Femur (tissue), 1 donor: ENCODE measurements at regions not wholly inside any gene's neighbourhood (a gene's known extent, or its start where the extent isn't known, plus 50 kb on each side); places are given as distances from the start of the nearest gene placed in this dataset.

Experiments
- DNase-seq: peaks from one replicate; pipeline ENCODE4 v3.0.0-alpha.2; 2017

DNA sequence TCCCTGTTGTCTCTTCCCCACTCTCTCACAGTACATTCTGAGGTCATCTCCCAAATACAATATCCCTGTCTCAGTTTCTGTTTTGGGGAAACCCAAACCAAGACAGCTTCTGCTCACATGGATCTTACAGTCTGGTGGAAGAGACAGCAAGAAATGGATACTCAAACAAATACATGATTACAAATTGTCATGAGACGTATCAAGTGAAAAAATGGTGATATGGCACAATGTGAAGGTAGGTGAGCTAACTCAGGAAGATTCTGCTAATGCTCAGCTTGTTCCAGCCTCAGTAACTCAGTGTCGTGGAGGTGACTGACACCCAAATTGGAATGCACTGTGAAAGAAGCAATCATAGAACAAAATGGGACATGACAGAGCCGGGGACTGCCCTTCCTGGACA is 68.3 kb downstream of the CHST1 start:
- no peak for DNase-seq

DNA sequence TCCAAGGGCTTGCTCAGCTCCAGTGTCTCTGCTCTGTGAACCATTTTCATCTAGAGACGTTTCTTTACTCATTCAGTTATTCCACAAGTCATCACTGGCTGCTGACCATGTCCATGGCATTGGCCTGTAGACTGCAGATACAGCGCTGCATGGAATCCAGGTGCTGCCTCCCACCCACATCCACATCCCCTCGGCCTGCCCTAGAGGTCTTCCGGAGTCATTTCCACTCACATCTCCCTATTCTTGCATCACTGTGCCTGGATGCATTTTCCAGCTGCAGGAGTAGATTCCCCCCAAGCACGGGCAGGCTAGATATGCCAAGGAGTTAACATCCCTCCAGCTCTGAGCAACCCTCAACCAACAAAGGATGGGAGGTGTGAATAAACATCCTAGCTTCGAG is 68.9 kb downstream of the CHST1 start:
- no peak for DNase-seq

DNA sequence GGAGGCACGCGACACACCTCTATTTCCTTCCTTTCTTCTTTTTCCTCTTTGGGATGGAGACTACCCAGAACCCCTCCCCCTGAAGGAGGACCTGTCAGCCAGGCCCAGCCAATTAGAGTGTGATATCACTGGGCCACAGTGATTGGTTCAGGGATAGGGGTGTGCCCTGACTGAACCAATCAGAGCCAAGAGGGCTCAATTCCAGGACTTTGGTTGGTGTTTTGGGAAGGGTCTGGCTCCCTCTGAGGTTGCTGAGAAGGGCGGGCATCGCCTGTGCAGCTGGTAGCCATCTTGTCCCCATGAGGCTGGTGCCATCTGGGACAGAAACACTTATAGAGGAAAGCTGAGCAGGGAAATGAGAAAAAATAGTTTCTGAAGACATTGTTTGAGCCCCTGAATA is 71.4 kb downstream of the CHST1 start:
- no peak for DNase-seq

DNA sequence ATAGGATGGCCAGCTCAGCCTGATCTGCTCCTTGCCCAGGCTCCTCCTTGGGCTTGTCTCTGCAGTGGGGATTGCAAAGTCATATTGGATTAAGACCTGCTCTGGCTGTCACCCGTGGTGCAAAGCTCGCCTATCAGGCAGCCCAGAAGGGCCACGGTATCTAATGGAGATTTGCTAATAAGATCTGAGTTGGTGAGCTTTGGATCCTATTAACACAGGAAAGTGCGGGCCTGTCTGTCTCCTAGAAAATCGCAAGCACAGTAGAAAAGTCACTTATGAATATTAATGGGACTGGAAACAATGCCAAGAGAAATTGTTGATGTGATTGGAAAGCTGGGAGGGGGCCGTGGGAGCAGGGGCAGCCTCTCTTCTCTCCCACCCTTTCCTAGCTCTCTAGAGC is 72.8 kb downstream of the CHST1 start:
- DNase-seq, result no peak

DNA sequence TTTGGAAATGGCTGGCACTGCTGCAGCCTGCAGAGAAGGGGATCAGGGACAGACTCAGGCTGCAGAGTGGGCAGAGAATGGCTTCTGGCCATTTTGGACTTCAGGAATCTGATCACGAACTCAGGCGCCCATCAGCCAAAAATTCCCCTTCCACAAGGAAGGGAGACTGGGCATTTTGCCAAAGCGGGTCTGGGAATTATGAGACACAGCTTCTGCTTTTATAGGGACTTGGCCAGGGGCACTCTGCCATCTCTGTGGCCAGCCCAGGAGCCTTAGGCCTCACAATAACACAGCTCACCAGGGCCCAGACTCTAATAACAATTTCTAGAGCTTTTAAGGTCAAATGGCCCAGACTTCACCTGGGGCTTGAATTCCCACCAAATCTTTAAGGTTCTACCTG is 74.7 kb downstream of the CHST1 start:
- peak; percentile 48 for DNase-seq

DNA sequence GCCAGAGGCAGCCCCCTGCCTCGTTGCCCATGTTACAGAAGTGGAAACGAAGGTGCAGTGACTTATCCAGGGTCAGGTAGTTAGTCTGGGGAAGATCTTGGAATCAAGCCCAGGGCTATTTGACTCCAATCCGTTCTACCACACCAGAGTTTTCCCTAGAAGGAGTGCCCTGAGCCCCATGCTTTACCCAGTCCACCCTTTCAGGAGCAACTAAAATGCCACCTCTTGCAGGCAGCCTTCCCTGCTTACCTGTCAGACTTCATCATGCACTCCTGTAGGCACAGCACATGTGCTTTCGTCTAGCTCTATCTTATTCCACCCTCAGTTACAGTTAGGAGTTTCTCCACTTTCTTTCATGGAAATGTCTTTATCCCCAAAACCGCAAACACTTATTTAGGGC is 80.2 kb downstream of the CHST1 start:
- no peak for DNase-seq

DNA sequence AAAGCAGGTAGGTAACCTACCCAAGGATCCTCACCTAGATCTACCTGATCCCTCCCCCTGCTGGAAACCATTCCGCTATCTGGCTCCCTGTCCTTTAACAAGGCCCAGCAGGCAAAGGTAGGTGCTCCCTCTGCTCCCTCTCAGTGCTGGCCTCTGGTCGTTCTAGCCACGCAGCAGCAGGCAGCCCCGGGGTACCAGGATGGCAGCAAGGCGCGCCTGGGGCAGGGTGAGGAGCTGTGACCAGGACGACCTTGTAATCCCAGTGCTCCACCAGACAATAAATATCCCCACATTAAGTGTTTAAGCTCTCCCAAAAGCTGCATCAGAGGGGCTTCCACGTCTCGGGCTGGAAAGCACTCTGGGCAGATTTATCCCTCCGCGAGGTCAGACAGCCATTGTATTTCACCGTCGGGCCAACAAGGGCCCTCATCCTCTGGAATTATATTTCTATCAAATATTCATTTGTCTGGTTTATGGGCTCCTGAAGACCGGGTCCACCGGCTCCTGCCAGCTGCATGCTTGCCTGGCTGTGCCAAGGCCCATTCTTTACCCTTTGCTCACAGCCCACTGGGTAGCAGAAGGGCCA is 81.3 kb downstream of the CHST1 start:
- DNase-seq, result no peak

DNA sequence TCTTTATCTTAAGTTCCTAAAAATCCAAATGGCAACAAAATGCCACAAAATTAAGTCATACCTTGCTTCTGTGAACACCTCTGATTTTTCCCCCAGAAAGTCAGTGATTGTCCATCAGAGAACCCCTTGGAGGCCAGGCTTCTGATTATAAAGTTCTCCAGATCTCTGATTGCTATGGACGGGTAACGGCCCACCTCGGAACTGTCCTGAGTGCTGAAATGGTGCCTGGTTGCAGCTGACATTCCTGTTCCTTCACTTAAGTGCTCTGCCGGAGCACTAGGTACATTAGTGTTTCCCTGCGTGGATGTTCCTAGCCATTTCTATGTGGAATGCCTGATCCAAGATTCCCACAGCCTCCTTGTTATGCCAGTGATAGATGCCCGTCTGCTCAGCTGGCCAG is 85.0 kb downstream of the CHST1 start:
- peak; percentile 55 for DNase-seq

DNA sequence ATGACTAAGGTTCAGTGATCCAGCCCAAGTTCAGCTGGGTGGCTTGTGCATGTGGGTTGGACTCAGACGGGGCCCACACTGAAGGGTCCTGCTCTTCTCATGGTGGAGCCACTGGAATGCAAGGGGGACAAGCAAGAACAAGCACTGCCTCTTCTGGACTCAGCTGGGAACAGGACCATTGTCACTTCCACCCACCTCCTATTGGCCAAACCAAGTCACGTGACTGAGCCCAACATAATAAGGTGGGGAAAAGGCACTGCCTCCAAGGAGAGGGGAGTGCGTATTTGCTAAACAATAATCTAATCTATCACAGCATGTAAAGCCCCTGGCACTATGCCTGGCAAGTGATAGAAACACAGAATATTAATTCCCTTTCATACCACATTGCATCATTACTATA is 87.1 kb downstream of the CHST1 start:
- DNase-seq, result no peak

DNA sequence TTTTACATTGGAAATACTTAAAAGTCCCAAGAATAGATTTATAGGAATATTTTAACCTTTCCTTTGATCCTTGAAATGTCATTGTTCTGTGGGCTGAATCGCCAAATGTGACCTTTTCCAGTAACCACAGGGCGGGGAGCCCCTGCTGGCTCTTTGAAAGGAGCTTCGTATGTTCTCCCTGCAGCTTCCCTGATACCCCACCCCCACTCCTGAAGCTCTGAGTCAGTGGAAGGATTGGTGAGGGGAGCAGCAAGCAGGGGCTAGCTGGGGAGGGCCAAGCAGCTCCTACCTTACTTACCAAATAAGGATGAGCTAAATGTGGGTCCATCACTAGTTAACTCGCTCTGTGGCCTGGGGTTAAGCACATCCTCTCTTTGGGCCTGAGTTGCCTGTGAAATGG is 87.7 kb downstream of the CHST1 start:
- no peak for DNase-seq

DNA sequence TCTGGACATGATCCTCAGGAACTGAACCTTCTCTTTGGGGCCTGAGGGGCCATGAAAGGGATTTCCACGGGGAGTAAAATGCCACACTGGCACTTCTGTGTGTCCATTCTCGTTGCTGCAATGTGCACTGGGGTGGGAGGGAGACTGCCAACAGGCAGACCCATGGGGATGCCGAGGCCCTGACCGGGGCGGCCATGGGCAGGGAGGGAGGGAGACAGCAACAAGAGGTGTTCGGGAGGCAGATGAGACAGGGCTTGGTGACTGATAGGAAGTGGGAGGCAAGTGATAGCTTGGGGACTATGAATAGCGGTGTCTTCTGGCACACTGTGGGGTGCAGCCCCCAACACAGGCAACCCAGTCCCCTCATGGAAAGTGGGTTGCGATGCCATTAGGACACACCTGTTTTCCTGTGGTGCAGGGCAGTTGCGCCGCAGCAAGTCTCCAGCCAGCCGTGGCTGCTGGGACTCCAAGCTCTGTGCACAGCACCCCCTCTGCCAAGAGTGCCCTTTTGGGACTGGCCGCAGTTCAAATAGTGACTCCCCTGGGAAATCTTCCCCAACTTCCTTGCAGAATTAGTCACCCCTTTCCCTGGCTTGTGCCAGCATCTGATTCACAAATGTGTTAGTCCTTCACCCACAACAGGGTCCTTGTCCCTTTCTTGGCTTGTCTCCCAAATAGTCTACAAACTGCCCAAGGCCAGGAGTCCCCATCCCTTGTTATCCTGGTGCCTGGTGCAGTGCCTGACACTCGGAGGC is 88.8 kb downstream of the CHST1 start:
- DNase-seq, result no peak

DNA sequence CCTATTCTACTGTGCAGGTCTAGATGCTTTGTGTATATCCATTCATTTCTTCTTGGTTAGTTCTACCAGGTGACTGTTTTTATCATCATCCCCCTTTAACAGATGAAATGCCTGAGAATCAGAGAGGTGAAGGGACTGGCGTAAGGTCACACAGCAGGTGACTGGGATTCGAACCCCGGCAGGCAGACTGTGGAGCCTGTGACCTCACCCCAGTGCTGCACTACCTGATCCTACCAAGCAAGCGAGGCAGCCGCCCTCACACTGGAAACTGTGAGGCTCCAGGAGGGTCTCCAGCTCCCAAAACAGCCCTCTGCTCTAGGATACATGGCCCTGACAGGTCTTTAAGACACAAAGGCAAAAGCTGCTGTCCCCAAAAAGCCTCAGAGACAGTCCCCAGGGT is 91.7 kb downstream of the CHST1 start:
- no peak for DNase-seq

DNA sequence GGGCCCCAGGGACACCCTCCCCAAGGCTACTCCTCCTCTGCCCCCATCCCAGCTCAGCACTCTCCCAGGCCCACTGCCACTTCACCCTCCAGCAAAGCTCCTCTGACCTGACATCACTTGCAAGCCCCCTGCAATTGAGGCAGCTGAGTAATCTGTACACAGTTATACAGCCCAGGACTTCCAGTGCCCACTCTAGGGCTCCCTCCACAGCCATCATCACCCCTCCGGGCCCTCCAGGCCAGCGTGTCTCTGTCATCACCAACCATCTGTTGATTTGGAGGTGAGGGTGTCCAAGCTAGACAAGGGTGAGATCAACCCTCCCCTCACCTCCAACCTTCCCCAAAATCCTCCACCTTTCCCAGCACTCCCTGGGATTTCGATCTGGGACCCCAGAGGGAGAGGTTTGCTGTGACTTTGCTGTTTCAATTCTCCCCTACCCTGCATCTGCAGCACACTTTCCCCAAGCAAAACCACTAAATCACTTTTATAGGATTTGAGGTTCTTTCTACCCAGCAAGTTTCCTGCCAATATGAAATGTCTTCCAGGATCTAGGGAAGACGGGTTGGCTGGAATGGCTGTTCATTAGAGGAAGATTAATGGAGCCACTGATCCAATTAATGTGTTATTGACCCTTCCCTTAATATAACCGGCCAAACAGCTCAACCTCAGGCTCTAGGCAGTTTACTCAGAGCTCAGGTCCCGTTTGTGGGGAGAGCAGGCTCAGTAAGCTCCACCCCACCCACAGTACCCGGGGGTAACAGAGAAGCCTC is 92.9 kb downstream of the CHST1 start:
- no peak for DNase-seq

DNA sequence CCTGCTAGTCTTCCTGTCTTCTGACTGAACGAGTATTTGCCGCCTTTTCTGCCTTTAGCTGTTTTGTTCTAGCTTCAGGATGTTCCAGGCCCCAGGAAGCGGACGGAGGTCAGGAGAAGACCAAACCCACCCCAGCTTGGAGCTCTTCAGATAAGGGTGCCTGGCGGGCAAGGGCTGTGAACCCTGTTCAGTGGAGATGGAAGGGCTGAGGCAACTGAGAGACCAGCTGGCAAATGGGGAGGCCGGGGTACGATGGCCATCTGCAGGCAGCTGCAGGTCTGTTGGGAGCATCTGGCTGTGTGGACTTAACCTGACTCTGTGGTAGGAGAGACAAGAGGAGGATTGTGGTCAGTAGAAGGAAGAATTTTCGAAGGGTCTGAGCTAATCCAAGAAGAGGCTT is 95.6 kb downstream of the CHST1 start:
- no peak for DNase-seq

DNA sequence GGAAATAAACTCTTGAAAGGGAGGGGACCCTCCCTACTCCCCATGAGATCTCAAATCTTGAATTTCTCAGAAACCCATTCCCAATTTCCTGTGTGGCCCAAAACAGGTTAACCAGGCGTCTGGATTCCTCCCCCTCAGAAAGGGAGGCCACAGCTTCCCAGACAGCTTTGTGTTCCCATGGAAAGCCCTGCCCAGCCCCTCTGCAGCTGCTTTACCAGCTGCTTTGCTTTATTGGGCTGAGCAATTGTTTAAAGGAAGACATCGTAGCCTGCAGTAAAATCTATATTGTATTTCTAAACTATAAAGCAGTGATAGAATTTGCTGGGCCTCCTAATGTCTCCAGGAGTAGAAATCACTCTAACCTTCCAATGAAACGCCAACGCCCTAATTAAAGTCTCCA is 97.4 kb downstream of the CHST1 start:
- DNase-seq, result peak; percentile 61

DNA sequence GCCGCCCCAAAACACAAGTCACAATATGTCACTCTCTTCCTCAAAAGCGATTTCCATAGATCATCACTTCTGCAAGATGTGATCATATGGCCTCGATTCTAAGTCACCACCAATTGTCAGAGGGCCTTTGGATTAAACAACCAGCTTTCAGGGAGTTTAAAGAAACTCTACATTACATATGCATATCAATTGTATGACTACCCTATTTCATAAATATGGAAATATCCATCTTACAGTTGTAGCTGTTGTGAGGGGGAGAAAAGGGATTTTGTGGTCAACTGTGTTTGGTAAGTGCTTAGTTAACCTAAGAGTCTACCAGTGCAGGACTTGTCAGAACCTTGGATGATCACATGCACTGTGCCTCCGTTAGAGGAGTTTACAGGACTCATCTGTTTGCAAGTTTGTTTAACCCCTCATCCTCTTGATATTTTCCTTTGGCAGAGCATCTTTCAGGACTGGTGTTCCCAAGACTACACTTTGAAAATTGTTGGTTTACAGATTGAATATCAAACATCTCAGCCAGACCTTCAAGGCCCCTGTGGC is 99.9 kb downstream of the CHST1 start:
- DNase-seq, result no peak

DNA sequence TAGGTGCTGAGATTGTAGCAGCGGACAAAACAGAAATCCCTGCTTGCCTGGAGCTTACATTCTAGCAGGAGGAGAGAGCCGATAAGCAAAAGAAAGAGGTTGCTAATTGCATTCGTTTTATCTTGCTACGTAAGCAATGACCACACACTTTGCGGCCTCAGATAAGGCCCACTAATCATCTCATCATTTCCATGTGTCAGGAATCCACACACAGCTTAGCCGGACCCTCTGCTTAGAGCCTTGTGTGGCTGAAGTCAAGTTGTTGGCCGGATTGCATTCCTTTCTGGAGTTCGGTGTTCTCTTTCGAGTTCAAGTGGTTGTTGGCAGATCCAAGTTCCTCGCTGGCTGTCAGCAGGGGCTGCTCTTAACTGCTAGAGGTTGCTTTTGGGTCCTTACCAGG is 101.6 kb downstream of the CHST1 start:
- peak; percentile 25 for DNase-seq

DNA sequence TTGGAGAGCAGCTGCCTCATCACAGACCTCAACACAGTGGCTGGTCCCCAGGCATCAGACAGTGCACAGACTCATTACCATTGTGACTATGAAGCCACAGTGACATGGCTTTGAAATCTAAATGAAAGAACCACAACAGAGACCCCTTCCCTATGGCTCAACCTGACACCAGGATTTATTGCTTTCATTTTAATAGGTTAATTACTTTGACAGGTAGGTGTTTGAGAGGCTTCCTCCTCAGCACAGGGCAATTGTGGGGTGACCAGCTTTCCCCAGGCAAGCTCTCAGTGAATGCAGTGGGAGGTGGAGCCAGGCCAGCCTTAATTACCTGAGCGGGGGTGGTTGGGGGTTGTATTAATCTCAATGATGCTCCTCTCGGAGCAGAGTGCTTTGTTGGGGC is 102.3 kb downstream of the CHST1 start:
- no peak for DNase-seq

DNA sequence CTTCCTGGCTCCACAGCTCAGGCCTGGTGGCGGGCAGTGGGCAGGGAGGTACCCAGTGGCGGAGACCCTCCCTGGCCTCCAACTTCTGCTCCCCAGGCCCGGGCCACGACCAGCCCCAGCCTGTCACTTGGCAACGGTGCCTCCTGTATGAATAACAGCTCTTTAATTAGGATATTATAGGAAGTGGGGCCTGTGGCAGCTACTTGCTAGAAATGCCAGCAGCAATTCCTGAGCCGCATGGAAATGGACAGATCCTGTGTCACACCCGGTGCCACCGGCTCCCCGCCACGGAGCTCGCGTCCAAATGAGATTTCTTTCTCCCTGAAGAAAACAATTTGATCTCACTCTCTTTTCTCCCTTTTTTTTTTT is 104.5 kb downstream of the CHST1 start:
- DNase-seq, result peak; percentile 52

DNA sequence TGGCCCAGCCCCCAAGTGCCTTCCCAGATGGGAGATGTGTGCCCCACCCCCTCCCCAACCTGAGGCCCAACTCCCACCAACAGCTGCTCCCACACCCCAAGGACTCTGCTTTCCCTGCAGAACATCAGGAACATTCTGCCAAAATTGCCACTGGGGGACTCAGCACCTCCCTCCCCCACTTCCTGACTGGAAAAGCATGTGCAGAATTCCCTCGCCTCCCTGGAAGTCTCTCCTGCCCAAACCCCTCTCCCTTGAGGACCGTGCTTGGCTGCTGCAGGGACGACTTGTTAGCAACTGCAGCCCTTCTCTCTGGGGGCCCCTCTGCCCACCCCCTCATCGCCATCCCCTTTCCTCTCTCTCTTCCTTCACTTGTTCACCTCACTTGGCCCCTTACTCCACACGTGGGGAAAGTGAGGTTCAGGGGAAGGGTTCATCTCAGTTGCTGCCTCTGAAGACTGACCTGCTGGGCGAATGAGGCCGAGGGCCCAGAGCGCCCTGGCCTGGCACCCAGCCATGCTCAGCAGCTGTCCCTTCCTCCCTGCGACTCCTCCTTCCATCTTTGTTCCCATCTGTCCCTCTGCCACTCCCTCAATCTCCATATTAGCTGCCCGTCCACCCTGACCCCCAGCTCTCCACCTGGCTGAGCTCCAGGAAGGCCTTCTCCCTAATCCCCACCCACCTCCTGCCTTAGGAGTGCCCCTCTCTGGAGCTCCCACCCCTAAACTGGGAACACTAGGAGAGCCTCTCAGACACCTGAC is 105.1 kb downstream of the CHST1 start:
- peak; percentile 76 for DNase-seq

DNA sequence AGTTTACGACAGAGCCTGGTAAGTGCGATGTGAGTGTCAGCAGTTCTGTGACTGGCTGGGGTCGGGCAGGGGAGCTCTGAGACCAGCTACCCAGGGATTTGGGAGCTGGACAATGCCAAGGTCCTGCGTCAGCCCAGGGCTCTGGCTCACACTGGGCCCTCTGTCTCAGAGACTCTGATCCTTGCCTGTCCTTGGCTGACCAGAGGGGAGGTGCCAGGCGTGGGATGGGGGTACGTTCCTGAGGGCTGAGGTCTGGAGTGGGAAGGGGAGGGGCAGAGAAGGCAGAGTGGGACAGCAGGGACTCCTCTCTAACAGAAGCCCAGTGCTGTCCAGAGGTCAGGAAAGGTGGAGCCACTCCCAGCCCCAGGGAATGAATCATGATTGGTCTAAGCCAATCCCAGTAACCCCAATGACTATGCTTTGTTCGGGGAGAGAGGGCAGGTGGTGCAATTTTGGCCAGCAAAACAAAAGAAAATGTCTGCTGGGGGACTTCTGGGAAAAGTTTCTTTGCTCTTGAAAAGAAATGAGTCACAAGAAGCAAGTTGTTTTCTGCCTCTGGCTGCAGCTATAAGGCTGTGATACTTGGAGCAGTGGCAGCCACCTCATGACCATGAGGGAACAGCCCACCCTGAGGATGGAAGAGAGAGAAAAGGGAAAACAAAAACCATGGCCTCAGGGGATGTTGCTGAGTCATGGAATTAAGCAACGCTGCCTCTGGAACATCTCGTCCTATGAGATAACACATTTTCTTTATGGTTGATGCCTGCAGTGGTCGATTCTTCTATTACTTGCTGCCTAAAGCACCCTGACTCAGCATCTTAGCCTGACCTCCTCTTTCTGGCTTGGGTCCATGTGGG is 108.3 kb downstream of the CHST1 start:
- no peak for DNase-seq

DNA sequence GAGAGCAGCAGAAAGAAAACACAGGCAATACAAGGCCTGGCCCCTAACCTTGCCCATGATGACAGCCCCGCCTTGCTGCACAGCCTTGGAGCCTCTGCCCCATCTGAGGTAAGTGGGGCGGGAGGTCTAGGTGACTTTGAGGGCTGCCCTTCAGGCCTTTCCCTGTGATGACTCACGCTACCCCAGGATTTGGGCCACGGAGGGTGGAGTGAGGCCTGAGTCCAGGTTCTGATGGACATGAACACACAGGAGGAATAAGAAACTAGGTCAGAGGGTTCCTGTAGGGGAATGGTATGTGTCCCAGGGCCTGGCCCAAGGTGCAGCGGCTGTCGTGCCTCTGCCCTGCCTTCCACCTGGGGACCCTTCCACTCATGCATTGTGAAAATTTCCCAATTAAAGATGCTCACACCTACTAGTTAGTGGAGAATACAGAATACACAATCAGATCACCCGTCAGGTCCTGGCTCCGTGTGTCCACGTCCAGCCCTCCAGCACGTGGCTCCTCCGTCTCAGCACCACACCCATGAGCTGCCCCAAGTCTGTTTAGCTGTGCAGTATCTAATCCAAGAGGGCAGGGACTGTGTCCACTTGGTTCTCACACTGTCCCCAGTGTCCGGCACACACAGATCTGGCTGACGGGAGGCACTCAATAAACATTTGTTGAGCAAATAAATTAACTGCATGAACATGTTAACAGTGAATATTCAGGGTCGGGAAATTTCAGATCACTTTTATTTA is 111.0 kb downstream of the CHST1 start:
- no peak for DNase-seq
